ENCODE measurements at regions not wholly inside any gene's neighbourhood (a gene's known extent, or its start where the extent isn't known, plus 50 kb on each side); places are given as distances from the start of the nearest gene placed in this dataset.

GRCh38 chr1:222105861-222106260, 364.0 kb upstream of the DUSP10 start:
- DNase-seq (ENCODE audit: low read depth in 2 of 2) = no peak

DNA sequence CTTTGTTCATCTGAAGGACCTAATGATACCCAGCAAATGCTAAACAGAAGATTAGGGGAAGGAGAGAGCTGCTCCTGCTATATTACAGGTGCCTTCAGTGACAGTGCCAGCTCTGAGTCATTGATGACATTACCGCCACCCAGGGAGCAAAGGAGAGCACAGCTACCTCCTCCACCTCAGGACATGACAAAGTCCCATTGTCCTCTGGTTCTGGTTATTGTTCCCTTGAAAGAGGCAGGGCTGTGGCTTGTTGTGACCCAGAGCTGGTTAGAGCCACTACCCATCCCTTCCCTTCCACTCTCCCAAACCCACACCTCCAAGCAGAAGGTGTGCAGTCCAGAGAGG, 363.5 kb upstream of the DUSP10 start:
- no peak for DNase-seq (ENCODE audit: low read depth in 2 of 2)

DNA sequence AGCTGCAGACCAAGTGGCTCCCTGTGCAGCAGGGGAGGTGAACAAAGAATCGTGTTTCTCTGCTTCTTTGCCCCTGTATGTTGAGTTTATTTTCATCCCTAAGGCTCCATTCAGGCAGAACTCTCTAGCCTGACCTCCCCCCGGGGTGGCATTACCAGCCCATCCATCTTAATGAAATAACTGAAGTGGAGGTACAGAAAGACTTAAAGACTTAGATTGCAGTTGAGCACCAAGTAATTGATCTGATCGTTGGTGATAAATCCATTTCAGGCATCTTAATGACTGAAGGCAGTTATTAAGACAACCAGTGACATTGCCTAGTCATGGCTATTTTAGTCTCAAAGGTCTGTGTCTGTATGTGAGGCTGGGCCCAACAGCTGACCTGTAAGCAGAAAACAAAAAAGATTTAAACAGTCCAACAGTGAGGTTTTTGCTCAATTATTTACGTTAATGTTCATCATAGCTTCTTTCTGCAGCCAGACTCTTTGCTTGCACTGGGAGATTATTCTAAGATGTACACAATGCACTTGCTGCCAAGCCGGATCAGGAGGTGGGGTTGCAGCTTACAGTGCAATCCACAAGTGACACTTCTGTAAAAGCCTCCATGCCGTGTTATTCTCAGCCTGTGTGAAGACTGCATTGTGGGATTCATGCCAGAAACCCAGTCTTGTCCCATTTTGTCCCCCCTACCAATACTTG, 363.0 kb upstream of the DUSP10 start:
- DNase-seq (ENCODE audit: low read depth in 2 of 2) = no peak

DNA sequence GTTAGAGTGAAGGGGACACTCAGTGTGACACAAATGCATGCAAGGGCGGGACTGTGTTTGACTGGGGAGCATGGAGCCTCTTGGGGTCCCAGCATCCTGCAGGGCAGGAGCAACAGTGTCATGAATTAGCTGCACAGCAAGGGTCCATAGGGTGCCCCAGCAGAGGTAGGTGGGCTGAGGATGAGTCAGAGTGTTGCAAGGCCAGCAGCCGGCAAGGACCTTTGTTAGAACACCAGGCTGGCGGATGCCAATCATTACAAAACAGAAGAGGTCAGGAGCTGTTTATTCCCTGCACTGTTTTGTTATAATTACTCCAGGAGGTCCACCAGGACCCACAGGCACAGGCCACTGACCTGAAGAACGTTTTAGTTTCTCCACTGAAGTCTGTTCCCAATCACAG, 362.2 kb upstream of the DUSP10 start:
- no peak for DNase-seq (ENCODE audit: low read depth in 2 of 2)

DNA sequence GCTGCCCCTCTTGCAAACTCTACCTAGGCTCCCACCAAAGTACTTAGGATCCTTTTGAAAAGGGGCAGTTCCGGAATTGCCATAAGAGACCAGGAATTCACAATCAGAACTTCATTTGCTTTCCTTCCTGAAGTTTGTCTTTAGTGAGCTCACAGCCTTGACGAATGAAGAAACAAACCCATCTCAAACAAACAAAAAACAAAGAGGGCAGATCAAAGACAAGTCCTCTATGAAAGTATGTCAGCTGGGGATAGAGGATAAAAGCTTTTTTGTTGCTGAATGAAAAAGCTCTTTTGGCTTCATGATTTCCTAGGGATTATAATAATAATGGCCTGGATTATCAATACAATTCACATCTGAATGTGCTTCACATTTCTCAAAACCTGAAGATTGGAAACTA, 357.9 kb upstream of the DUSP10 start:
- DNase-seq (ENCODE audit: low read depth in 2 of 2) = no peak

DNA sequence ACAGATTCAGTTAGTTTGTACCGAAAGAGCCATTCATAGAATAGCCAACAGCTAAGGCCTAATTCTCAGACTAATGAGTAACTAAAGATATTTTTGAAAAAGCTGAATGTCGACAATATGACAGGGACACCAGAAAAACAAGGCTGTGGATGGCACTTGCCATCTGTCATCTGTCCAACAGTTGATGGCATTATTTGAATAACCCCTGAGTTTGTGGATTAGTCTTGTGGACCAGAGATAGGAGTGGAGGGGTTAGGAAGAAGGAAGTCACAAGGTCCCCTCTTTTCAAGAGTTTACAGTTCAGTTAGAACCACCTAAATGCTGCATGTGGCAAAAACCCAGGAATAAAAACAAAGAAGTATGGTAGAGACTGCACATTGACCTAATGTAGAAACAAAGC, 356.5 kb upstream of the DUSP10 start:
- DNase-seq (ENCODE audit: low read depth in 2 of 2) = no peak

- DNase-seq (ENCODE audit: low read depth in 2 of 2) = no peak
Observed at GRCh38 chr1:222097588-222097987, 355.7 kb upstream of the DUSP10 start.

- DNase-seq (ENCODE audit: low read depth in 2 of 2) = no peak
Observed at GRCh38 chr1:222096883-222097282, 355.0 kb upstream of the DUSP10 start.

GRCh38 chr1:222096476-222096772, 354.5 kb upstream of the DUSP10 start:
- DNase-seq (ENCODE audit: low read depth in 2 of 2) = no peak

DNA sequence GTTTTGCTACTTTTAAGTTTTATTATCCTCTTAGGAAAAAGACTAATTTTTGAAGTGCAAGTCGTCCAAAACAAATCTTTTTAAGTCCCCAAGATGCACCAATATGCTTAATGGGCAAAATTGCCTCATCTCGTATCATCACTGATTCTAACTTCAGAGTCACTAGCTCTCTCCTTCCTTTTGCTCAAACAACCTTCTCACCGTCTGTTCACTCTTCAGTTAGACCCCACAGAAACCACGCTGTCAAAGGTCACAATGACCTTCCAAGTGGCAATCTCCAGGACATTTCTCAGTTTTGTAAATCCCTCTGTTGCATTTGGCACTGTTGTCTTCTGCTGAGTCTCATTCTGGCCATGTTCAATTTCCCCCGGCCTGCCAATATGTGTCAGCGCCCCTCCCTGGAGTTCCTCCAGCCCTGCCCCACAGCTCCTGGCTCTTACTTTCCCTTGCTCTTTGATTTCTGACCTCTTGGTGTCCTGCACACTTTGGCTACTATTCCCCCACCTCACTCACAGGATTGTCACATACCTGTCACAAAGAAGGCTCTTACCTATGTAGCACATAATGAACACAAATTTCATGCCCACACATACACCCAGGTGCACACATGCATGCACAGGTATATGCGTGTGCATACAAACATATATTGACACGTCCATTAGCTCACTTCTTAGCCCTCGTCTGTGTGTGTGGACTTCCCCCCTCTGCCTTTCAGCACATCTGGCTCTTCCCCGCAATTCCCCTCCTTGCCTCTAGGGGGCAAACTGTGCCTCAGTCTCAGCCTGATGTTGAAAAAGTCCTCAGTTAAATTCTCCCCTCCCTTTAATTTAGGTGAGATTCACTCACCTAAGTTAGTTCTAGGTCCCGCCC, 354.0 kb upstream of the DUSP10 start:
- DNase-seq (ENCODE audit: low read depth in 2 of 2) = peak in 1 of 2 donors; percentile 10

GRCh38 chr1:222093518-222093917, 351.6 kb upstream of the DUSP10 start:
- no peak for DNase-seq (ENCODE audit: low read depth in 2 of 2)

DNA sequence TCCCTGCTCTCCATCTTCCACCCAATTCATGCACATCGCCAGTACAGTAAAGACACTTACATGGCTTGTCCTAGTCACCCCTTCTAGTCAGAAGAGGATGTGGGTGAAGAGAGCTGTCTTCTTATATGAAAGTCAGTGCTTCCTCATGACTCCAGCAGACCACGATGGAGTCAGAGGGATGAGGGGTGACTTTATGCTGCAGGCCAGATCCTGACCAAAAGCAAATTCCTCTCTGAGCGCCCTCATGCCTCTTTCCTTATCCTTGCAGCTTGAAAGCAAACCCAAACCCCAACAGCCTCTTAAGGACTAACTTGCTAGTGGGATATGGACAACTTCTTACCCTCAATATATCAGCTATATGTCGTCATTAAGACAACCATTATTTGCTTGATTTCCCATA, 348.2 kb upstream of the DUSP10 start:
- no peak for DNase-seq (ENCODE audit: low read depth in 2 of 2)

GRCh38 chr1:222087221-222087920, 345.5 kb upstream of the DUSP10 start:
- no peak for DNase-seq (ENCODE audit: low read depth in 2 of 2)

GRCh38 chr1:222084996-222085395, 343.1 kb upstream of the DUSP10 start:
- no peak for DNase-seq (ENCODE audit: low read depth in 2 of 2)

- DNase-seq (ENCODE audit: low read depth in 2 of 2) = no peak
Observed at GRCh38 chr1:222084048-222084447, 342.2 kb upstream of the DUSP10 start.

- no peak for DNase-seq (ENCODE audit: low read depth in 2 of 2)
Observed at GRCh38 chr1:222081859-222082258, 340.0 kb upstream of the DUSP10 start.

GRCh38 chr1:222079566-222079965, 337.7 kb upstream of the DUSP10 start:
- no peak for DNase-seq (ENCODE audit: low read depth in 2 of 2)

- no peak for DNase-seq (ENCODE audit: low read depth in 2 of 2)
Observed at GRCh38 chr1:222077206-222077605, 335.3 kb upstream of the DUSP10 start.

- DNase-seq (ENCODE audit: low read depth in 2 of 2) = no peak
Observed at GRCh38 chr1:222074317-222074716, 332.4 kb upstream of the DUSP10 start.

GRCh38 chr1:222073307-222073995, 331.6 kb upstream of the DUSP10 start:
- no peak for DNase-seq (ENCODE audit: low read depth in 2 of 2)

DNA sequence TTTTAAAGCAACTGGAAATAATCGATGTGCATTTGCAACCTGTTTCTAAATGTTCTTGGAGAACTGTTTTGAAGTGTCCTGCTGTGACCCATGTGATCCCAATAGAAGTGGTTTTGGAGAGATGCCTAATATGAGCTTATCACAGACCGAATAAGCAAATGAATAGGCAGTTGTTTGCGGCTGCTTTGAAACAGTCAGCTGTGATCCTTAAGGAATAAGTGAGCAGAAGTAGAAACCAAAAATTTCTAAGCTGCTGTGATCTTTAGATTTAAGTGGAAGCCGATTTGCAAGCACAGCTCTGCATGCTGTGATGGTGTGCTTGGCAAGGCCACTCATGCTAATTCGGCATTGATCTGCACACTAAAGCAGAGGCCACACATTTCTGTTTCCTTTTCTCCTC, 329.5 kb upstream of the DUSP10 start:
- no peak for DNase-seq (ENCODE audit: low read depth in 2 of 2)

DNA sequence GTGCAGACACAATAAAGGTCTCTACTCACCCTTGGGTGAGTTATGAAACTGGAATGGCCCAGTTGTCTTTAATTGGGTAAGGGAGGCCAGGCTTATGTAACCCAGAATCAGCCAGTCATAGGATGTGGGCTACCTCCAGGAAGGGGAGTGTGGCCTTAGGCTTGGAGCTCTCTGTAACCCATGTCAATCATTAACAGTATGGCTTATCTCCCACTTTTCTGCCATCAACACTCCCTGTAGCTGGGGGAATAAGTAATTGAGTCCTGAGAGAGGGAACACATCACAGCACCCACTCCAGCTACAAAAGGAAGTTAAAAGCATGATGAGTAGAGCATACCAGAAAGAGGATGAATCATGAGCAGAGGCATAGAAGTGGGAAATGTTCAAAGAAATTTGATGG, 327.0 kb upstream of the DUSP10 start:
- no peak for DNase-seq (ENCODE audit: low read depth in 2 of 2)
